ENCODE measurements at regions not wholly inside any gene's neighbourhood (a gene's known extent, or its start where the extent isn't known, plus 50 kb on each side); places are given as distances from the start of the nearest gene placed in this dataset.

DNA sequence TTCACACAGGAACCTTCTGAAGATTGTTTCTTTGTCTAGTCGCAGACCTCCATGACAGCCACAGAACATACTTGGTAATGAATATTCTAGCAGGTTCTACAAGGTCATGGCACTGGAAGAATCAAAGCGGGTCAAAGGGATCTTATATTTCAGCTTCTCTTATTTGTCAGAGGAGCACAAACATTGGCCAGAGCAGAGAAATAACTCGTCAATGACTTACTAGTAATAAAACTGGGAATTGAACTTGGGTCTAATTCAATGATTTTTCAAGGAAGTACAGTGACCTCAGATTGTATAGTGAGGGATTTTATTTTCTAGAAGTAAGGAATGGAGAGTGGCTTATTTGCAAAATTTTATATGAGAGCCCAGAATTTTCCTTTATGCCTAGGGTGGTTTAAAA is 290.8 kb upstream of the PLXNA2 start:
- TF ChIP-seq EZH2phosphoT487 (IDR thresholded peaks at IDR 0.05; ENCODE audit: borderline replicate concordance, low read depth, low read length): no peak
- TF ChIP-seq CTCF (conservative IDR thresholded peaks at IDR 0.05; ENCODE audit: low read length): no peak
